T-helper 17 cell (primary cell): ENCODE measurements at regions not wholly inside any gene's neighbourhood (a gene's known extent, or its start where the extent isn't known, plus 50 kb on each side); places are given as distances from the start of the nearest gene placed in this dataset.

Source experiments
- ATAC-seq: fragments of 150-1000 bp; cut with Tn5 transposase; 2 replicates; pipeline ENCODE4 v1.10.0; 2021; ENCODE audit warnings: mild to moderate bottlenecking, moderate library complexity
- DNase-seq, 3 donors: peaks; one replicate each; pipeline versions ENCODE4 v3.0.0 to v3.0.0-alpha.2; 2020 to 2021
- H3K9me3 ChIP-seq: one replicate; pipeline ENCODE4 v1.7.0; 2013; ENCODE audit warnings: low read length, mild to moderate bottlenecking; ENCODE audit not compliant: control insufficient read depth, poor library complexity, severe bottlenecking
- H3K27ac Mint-ChIP-seq: one replicate; pipeline ENCODE4 v1.8.0; 2022; ENCODE audit warnings: mild to moderate bottlenecking, moderate library complexity, mixed read lengths
- H3K27me3 Mint-ChIP-seq: one replicate; pipeline ENCODE4 v1.8.0; 2022; ENCODE audit warnings: mixed read lengths
- H3K36me3 Mint-ChIP-seq: one replicate; pipeline ENCODE4 v1.8.0; 2022; ENCODE audit warnings: low read depth, mixed read lengths
- H3K4me1 Mint-ChIP-seq: one replicate; pipeline ENCODE4 v1.8.0; 2022; ENCODE audit warnings: mild to moderate bottlenecking, mixed read lengths
- H3K4me3 Mint-ChIP-seq: one replicate; pipeline ENCODE4 v1.8.0; 2022; ENCODE audit warnings: mild to moderate bottlenecking, moderate library complexity, mixed read lengths

GRCh38 chr20:17017232-17017631 lies 209.6 kb upstream of the PCSK2 start:
- H3K9me3 ChIP-seq: no peaks in the 10 kb centered on the region
- Mint-ChIP-seq H3K27ac (no peak overlapping the region), H3K36me3 (no peaks in the 10 kb centered on the region), H3K4me3 (no peak overlapping the region), H3K4me1 (no peaks in the 10 kb centered on the region), H3K27me3 (no peaks in the 10 kb centered on the region)
- DNase-seq (no peak), ATAC-seq (no peak)

GRCh38 chr20:17021481-17021880 lies 205.4 kb upstream of the PCSK2 start:
- ATAC-seq (no peak), DNase-seq (no peak)
- no peaks in the 10 kb centered on the region for H3K36me3 Mint-ChIP-seq
- no peak overlapping the region for H3K27ac Mint-ChIP-seq
- no peaks in the 10 kb centered on the region for H3K27me3 Mint-ChIP-seq
- H3K4me3 Mint-ChIP-seq: no peak overlapping the region
- H3K9me3 ChIP-seq: no peaks in the 10 kb centered on the region
- H3K4me1 Mint-ChIP-seq: no peaks in the 10 kb centered on the region

DNA sequence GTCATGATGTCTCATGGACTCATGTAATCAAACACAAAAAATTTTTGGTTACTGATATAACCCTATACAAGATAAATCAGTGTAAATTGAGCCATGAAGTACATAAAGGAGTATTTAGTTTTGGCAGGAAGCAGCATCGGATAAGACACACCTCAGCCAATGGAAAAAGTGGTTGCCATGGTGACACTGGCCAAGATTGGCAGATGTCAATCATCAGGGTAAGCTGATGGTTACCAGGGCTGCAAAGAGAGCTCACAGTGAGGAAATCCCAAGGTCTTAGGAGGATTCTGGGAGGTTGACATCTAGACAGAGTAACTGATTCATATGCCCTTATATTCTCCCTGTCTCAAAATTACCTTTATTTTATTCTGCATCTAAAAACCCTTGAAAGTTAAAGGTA lies 203.8 kb upstream of the PCSK2 start:
- DNase-seq (no peak), ATAC-seq (no peak)
- Mint-ChIP-seq H3K27ac (no peak overlapping the region), H3K4me3 (no peak overlapping the region), H3K4me1 (no peaks in the 10 kb centered on the region), H3K27me3 (no peaks in the 10 kb centered on the region), H3K36me3 (no peaks in the 10 kb centered on the region)
- no peaks in the 10 kb centered on the region for H3K9me3 ChIP-seq

DNA sequence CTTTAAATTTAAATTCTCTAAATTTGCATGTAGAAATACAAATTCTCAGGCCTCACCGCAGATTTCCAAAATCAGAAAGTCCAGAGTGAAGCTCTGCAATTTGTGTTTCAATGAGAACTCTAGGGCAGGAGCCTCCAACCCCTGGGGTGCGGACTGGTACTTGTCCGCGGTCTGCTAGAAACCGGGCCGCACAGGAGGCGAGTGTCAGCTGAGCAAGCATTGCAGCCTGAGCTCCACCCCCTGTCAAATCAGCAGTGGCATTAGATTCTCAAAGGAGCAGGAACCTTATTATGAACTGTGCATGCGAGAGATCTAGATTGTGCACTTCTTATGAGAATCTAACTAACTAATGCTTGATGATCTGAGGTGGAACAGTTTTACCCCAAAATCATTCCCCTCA lies 203.0 kb upstream of the PCSK2 start:
- Mint-ChIP-seq H3K4me3 (no peak overlapping the region), H3K27me3 (no peaks in the 10 kb centered on the region), H3K27ac (no peak overlapping the region), H3K4me1 (no peaks in the 10 kb centered on the region), H3K36me3 (no peaks in the 10 kb centered on the region)
- no peaks in the 10 kb centered on the region for H3K9me3 ChIP-seq
- DNase-seq: no peak
- ATAC-seq: no peak

- no peak overlapping the region for H3K4me3 Mint-ChIP-seq
Measured at GRCh38 chr20:17024513-17025119, 202.2 kb upstream of the PCSK2 start.

GRCh38 chr20:17026346-17026745 lies 200.5 kb upstream of the PCSK2 start:
- Mint-ChIP-seq H3K27ac (no peak overlapping the region), H3K4me3 (no peak overlapping the region), H3K36me3 (no peaks in the 10 kb centered on the region), H3K4me1 (no peaks in the 10 kb centered on the region), H3K27me3 (no peaks in the 10 kb centered on the region)
- no peak for DNase-seq
- no peak for ATAC-seq
- no peaks in the 10 kb centered on the region for H3K9me3 ChIP-seq

More at GRCh38 chr20:17024513-17025119, 202.2 kb upstream of the PCSK2 start:
- Mint-ChIP-seq H3K4me1 (no peaks in the 10 kb centered on the region), H3K27ac (no peak overlapping the region), H3K36me3 (no peaks in the 10 kb centered on the region), H3K27me3 (no peaks in the 10 kb centered on the region)
- no peaks in the 10 kb centered on the region for H3K9me3 ChIP-seq
- DNase-seq (no peak), ATAC-seq (no peak)

DNA sequence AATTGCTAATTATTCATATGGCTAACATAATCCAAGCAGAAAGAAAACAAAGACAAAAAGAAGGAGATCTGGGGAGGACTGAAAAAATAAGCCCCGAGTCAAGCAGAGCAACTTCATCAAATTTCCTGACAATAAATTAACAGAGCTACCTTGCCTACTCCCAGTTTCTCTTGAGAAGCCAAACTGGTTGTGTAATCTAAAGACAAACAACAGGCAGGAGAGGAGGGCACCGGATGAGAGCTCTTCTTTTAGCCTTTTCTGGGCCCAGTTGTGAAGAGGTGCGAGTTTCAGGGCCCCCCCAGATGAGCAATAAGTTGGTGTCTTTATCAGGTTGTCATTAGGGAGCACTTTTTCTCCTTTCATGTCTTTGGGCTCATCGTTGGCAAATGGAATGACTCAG lies 197.1 kb upstream of the PCSK2 start:
- ATAC-seq (no peak), DNase-seq (no peak)
- no peaks in the 10 kb centered on the region for H3K9me3 ChIP-seq
- Mint-ChIP-seq H3K27me3 (no peaks in the 10 kb centered on the region), H3K4me3 (no peak overlapping the region), H3K4me1 (no peaks in the 10 kb centered on the region), H3K27ac (no peak overlapping the region), H3K36me3 (no peaks in the 10 kb centered on the region)

- H3K36me3 Mint-ChIP-seq: no peaks in the 10 kb centered on the region
- H3K9me3 ChIP-seq: no peaks in the 10 kb centered on the region
- ATAC-seq: no peak
- no peak overlapping the region for H3K27ac Mint-ChIP-seq
- no peaks in the 10 kb centered on the region for H3K4me1 Mint-ChIP-seq
- DNase-seq: no peak
- no peak overlapping the region for H3K4me3 Mint-ChIP-seq
- H3K27me3 Mint-ChIP-seq: no peaks in the 10 kb centered on the region
Measured at GRCh38 chr20:17036541-17036940, 190.3 kb upstream of the PCSK2 start.

GRCh38 chr20:17042122-17042521 lies 184.7 kb upstream of the PCSK2 start:
- Mint-ChIP-seq H3K36me3 (no peaks in the 10 kb centered on the region), H3K4me1 (no peaks in the 10 kb centered on the region), H3K27ac (no peak overlapping the region)

GRCh38 chr20:17043323-17043722 lies 183.5 kb upstream of the PCSK2 start:
- no peaks in the 10 kb centered on the region for H3K27me3 Mint-ChIP-seq
- no peak overlapping the region for H3K27ac Mint-ChIP-seq
- H3K36me3 Mint-ChIP-seq: no peaks in the 10 kb centered on the region
- H3K4me3 Mint-ChIP-seq: no peak overlapping the region
- no peaks in the 10 kb centered on the region for H3K4me1 Mint-ChIP-seq
- ATAC-seq (no peak), DNase-seq (no peak)
- H3K9me3 ChIP-seq: no peaks in the 10 kb centered on the region

More at GRCh38 chr20:17042122-17042521, 184.7 kb upstream of the PCSK2 start:
- no peak for DNase-seq
- ATAC-seq: no peak
- H3K27me3 Mint-ChIP-seq: no peaks in the 10 kb centered on the region
- H3K9me3 ChIP-seq: no peaks in the 10 kb centered on the region
- no peak overlapping the region for H3K4me3 Mint-ChIP-seq

DNA sequence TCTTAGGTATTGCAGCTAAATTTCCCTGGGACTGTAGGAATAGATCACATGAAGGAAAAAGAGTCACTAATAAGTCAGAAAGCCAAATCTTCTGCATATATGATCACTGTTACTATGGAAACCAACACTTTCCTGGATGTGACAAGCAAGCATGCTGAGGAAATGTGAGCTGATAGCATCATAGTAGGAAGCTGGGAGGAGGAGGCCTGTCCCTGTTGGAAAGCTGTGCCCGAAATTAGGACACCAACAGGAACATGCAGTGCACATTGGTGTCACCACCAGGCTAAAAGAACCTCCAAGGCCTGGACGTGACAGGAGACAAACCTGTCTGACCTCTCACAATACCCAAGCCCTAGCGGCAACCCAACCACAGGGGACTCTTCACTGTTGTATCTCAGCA lies 181.9 kb upstream of the PCSK2 start:
- Mint-ChIP-seq H3K27me3 (no peaks in the 10 kb centered on the region), H3K27ac (no peak overlapping the region), H3K4me3 (no peak overlapping the region), H3K36me3 (no peaks in the 10 kb centered on the region), H3K4me1 (no peaks in the 10 kb centered on the region)
- ATAC-seq (no peak), DNase-seq (no peak)
- H3K9me3 ChIP-seq: no peaks in the 10 kb centered on the region

DNA sequence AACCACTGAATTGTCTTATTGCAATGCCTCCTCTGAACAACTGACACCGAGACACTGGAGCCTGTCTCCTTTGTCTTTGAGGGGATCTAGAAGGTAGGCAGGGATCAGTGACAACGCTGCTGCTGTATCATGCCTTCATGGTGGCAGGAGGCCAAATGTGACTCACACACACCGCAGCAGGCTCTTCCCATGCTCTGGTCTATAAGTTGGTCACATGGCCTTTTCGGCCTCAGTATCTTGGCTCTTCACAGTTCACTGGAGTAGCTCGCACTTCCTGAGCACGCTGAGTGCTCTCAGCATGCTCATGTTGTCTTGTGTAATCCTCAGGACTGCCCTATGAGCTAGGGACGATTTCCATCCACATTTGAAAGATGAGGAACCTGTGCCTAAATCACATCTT lies 167.4 kb upstream of the PCSK2 start:
- ATAC-seq (no peak), DNase-seq (no peak)
- no peak overlapping the region for H3K27ac Mint-ChIP-seq
- no peaks in the 10 kb centered on the region for H3K36me3 Mint-ChIP-seq
- no peaks in the 10 kb centered on the region for H3K4me1 Mint-ChIP-seq
- H3K9me3 ChIP-seq: no peaks in the 10 kb centered on the region
- no peak overlapping the region for H3K4me3 Mint-ChIP-seq
- H3K27me3 Mint-ChIP-seq: no peaks in the 10 kb centered on the region

- no peaks in the 10 kb centered on the region for H3K9me3 ChIP-seq
- Mint-ChIP-seq H3K27ac (no peak overlapping the region), H3K4me1 (no peaks in the 10 kb centered on the region), H3K36me3 (no peaks in the 10 kb centered on the region), H3K4me3 (no peak overlapping the region), H3K27me3 (no peaks in the 10 kb centered on the region)
- no peak for ATAC-seq
- no peak for DNase-seq
Measured at GRCh38 chr20:17061715-17062114, 165.1 kb upstream of the PCSK2 start.

DNA sequence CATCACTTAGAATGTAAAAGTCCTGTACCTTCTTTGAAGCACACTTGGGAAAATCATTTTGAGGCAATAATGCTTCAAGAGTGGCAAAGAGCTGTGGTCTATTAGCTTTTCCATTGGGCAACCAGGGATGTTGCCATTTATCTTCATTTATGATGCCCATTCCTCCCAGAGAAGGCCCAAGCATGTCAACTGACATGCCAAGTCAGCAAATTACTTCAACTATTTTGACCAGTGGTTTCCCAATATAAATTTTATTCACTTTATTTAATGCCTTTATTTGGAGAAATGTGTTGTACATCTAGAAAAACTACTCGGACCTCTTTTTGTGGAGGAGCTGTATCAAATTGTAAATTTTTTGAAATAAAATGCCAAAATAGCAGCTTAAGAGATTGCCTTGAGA lies 164.1 kb upstream of the PCSK2 start:
- no peak overlapping the region for H3K4me3 Mint-ChIP-seq
- H3K9me3 ChIP-seq: no peaks in the 10 kb centered on the region
- no peaks in the 10 kb centered on the region for H3K27me3 Mint-ChIP-seq
- no peak for DNase-seq
- H3K36me3 Mint-ChIP-seq: no peaks in the 10 kb centered on the region
- H3K4me1 Mint-ChIP-seq: no peaks in the 10 kb centered on the region
- no peak for ATAC-seq
- no peak overlapping the region for H3K27ac Mint-ChIP-seq
